SK-N-MC (cell line): ENCODE measurements at regions not wholly inside any gene's neighbourhood (a gene's known extent, or its start where the extent isn't known, plus 50 kb on each side); places are given as distances from the start of the nearest gene placed in this dataset.

Source experiments
- DNase-seq: peaks from one replicate; pipeline ENCODE4 v3.0.0-alpha.2; 2011; ENCODE audit warnings: low read depth, low spot score
- H3K27ac ChIP-seq: fragments of 200-600 bp; sonication (generic); 2 replicates; pipeline ENCODE4 v1.5.1; 2016; ENCODE audit warnings: mixed run types
- H3K36me3 ChIP-seq: fragments of 200-600 bp; sonication (generic); 2 replicates; pipeline ENCODE4 v1.6.1; 2017; ENCODE audit warnings: antibody characterized with exemption, low read length, mixed read lengths; ENCODE audit not compliant: insufficient read depth
- H3K4me3 ChIP-seq: fragments of 200-600 bp; sonication (generic); 2 replicates; pipeline ENCODE4 v1.5.1; 2016
- H3K9ac ChIP-seq: fragments of 200-600 bp; sonication (generic); 2 replicates; pipeline ENCODE4 v1.8.0; 2017; ENCODE audit warnings: mixed run types, mixed read lengths; ENCODE audit not compliant: insufficient read length
- H3K9me3 ChIP-seq: fragments of 200-600 bp; sonication (generic); 2 replicates; pipeline ENCODE4 v1.6.1; 2017; ENCODE audit warnings: low read depth, mild to moderate bottlenecking, antibody characterized with exemption, low read length, moderate library complexity, mixed read lengths
- EZH2 ChIP-seq: fragments of 200-600 bp; sonication (generic); IDR thresholded peaks from one replicate; pipeline ENCODE4 v1.6.1; 2017; ENCODE audit warnings: antibody characterized with exemption
- FOXP2 ChIP-seq: optimal IDR thresholded peaks from 2 replicates; pipeline ENCODE3; 2011; ENCODE audit warnings: mild to moderate bottlenecking, moderate library complexity; ENCODE audit not compliant: insufficient read depth; ENCODE audit errors: extremely low read length, control extremely low read depth
- POLR2AphosphoS5 ChIP-seq: IDR thresholded peaks from 2 replicates; pipeline ENCODE4 v1.6.1; 2012; ENCODE audit warnings: mild to moderate bottlenecking, low read depth, low read length, borderline replicate concordance

DNA sequence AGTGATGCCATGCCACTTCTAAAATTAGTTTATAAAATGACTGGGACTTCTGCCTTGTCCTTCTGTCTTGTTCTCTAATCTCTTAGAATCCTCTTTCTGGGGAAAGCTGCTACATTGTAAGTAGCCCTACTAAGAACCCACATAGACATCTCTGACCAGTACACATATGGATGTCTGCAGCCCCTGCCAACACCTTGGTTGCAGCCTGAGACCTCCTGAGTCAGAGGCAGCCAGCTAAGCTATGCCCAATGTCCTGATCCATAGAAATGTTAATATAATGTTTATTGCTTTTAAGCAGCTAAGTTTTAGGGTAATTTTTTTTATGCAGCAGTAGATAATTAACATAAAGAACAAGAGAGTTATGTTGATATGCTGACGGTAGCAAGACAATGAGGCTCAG is 1029.5 kb upstream of the INTU start:
- Histone ChIP-seq H3K9ac (peak overlapping the region; percentile 70), H3K9me3 (no peaks in the 10 kb centered on the region; the same call in 1 of the 2 replicates), H3K36me3 (peaks cover 9% of the 10 kb centered on the region), H3K27ac (peak overlapping the region; percentile 98), H3K4me3 (peak overlapping the region; percentile 56)
- TF ChIP-seq EZH2 (no peak), FOXP2 (no peak), POLR2AphosphoS5 (no peak)
- DNase-seq = no peak

DNA sequence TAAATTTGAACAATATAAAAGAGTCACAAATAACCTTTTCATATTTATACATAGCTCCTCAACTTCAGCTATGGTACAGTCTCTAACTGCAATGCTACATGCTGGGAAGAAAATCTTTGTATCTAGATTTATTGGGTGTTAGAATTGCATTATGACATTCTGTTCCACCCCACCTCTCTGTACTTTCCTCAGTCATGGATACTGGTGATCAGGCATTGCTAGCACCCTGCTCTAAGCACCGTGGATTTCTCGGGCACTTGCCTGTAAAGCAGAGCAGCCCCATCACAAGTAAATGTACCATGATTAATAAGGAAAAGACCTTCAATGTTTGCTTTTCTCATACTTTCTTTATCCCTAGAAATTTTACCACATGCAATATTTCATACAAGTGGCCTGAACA is 1028.9 kb upstream of the INTU start:
- H3K36me3 ChIP-seq = peaks cover 9% of the 10 kb centered on the region
- H3K9me3 ChIP-seq = no peaks in the 10 kb centered on the region; the same call in 1 of the 2 replicates
- peak overlapping the region; percentile 70 for H3K9ac ChIP-seq
- no peak for TF ChIP-seq EZH2
- TF ChIP-seq FOXP2 = no peak
- TF ChIP-seq POLR2AphosphoS5 = no peak
- DNase-seq = peak; percentile 59
- peak overlapping the region; percentile 56 for H3K4me3 ChIP-seq
- H3K27ac ChIP-seq = peak overlapping the region; percentile 98

DNA sequence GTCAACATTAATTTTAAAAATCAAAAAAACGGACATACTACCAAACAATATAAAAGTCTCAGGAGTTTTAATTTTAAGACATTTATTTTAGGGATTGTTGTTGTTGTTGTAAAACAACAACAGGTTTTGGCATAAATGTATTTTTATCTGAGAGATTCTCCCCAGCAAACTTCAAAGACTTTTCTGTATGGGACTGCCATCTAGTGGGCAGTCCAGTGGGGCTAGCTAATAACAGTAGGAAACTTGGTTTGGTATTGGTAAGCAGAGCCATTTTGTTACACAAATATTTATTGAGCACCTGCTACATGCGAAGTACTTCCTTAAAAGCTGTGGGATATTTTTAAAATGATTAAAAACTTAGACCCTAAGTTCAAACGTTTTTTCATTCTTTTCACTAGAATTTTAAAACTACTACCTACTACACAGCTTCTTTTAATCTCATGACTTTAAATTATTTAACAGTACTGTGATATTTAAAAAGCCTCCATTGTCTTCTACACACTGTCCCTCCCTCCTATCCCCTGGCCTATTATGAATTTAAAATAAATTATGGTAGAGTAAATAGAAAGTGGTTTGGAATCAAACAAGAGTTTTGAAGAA is 1028.4 kb upstream of the INTU start:
- DNase-seq = peak; percentile 63
- Histone ChIP-seq H3K36me3 (peaks cover 9% of the 10 kb centered on the region), H3K9me3 (no peaks in the 10 kb centered on the region; the same call in 1 of the 2 replicates), H3K27ac (peak overlapping the region; percentile 98), H3K9ac (peak overlapping the region; percentile 70), H3K4me3 (peak overlapping the region; percentile 56)
- TF ChIP-seq POLR2AphosphoS5 = no peak; the same call in 1 of the 2 replicates
- TF ChIP-seq FOXP2 = no peak
- no peak for TF ChIP-seq EZH2

DNA sequence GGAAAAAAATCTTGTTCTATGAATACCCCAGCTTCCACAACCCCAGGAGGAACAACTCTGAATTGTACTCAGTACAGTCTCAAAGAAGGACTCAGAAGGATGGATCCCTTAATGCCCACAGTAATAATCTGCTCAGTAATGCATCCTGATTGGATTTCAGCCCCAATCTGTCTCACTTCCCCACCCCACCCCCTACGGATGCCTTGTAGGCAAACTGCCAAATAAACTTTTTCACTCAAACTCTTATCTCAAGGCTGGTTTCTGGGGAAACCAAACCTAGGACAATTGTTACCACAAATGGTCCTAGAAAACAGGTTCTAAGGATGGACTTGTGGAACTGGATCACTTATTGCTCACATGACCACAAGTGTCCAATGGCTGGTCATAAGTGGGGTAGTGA is 1021.8 kb upstream of the INTU start:
- DNase-seq = no peak
- H3K9ac ChIP-seq = no peak overlapping the region
- no peak overlapping the region for H3K4me3 ChIP-seq
- H3K9me3 ChIP-seq = no peaks in the 10 kb centered on the region
- no peak overlapping the region for H3K27ac ChIP-seq
- H3K36me3 ChIP-seq = no peaks in the 10 kb centered on the region
- no peak for TF ChIP-seq EZH2
- no peak for TF ChIP-seq POLR2AphosphoS5
- no peak for TF ChIP-seq FOXP2

DNA sequence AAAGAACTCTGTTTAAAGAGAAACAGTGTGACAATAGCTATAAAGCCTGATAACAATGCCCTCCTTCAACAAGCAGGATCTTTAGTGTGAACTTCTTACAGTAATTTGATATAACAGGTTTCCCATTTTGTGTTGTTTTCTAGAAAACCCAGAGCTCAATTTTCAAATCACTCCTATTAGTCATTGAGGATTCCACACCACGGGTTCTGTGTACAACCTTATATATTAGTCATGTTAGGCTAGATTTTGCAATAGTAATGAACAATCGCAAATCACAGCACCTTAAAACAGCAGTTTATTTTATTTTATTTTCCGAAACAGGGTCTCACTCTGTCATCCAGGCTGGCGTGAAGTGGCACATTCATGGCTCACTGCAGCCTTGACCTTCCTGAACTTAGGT is 1020.9 kb upstream of the INTU start:
- TF ChIP-seq FOXP2 = no peak
- no peak for TF ChIP-seq EZH2
- no peak for TF ChIP-seq POLR2AphosphoS5
- no peak for DNase-seq
- H3K9me3 ChIP-seq = no peaks in the 10 kb centered on the region

DNA sequence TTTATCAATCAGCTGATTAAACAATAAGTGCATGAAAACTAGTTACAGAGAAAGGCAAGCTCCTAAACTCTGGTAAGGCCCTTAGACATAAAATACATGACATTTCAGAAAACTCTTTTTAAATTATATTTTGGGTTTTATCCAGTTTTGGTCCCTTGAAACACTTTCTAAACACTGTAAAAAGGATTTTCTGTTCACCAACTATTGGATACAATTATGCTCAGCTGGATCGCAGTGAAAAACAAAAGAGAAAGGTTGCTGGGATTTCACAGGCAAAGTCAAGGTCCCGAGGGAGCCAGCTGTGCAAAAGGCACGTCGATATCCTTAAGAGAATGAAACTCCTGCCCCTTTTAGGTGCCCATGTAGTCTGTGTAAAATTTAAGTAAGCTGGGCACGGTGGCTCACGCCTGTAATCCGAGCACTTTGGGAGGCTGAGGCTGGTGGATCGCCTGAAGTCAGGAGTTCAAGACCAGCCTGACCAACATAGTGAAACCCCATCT is 1018.4 kb upstream of the INTU start:
- Histone ChIP-seq H3K27ac (no peak overlapping the region), H3K4me3 (no peak overlapping the region), H3K9me3 (no peaks in the 10 kb centered on the region; the same call in 1 of the 2 replicates), H3K36me3 (peaks cover 9% of the 10 kb centered on the region; the same call in 1 of the 2 replicates), H3K9ac (no peak overlapping the region)
- no peak for TF ChIP-seq POLR2AphosphoS5
- no peak for TF ChIP-seq FOXP2
- no peak for TF ChIP-seq EZH2
- no peak for DNase-seq

More for the DNA sequence above, 1020.9 kb upstream of the INTU start:
- Histone ChIP-seq H3K4me3 (no peak overlapping the region), H3K9ac (no peak overlapping the region), H3K36me3 (no peaks in the 10 kb centered on the region), H3K27ac (no peak overlapping the region)

DNA sequence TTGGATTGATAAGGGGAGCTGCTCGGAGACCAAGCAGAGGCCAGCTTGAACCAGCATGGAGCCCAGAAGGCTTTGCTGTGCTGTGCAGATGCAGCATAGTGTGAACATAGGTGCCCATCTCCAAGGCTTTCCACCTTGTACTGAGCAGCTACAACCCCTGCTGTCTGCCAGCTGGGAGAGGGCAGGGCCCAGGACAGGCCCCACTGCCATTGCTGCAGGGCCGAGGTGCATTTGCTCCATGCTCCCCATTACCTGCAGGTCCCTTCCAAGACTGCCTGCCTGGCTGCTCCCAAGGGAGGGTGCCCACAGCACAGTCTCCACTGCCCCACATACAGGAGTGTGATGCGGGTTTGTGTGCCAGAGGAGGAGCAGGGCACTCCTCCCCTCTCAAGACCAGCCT is 1016.0 kb upstream of the INTU start:
- Histone ChIP-seq H3K36me3 (peaks cover 22% of the 10 kb centered on the region; the same call in 1 of the 2 replicates), H3K9ac (no peak overlapping the region), H3K9me3 (no peaks in the 10 kb centered on the region; the same call in 1 of the 2 replicates), H3K4me3 (no peak overlapping the region), H3K27ac (no peak overlapping the region)
- DNase-seq = no peak
- TF ChIP-seq POLR2AphosphoS5 (no peak), EZH2 (no peak), FOXP2 (no peak)

DNA sequence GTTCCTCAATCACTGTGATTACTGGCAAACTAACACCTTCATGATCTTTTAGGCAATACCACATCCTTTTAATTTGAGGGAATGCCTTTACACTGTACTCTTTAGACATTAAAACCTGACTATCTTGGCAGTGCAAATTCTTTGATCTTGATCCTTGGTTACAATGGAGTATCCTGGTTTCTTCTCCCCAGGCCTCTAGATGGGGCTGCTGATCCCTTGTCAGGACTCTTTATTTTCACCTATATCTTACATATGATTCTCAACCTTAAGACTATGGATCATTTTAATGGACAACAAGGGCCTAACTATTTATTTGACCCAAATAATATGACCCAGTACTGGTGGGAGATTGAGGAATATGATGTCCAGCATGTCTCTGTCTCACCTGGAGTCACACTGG is 1005.5 kb upstream of the INTU start:
- no peak for TF ChIP-seq EZH2
- no peak for TF ChIP-seq POLR2AphosphoS5
- TF ChIP-seq FOXP2 = no peak
- H3K27ac ChIP-seq = no peak overlapping the region
- DNase-seq = no peak
- no peaks in the 10 kb centered on the region for H3K9me3 ChIP-seq
- H3K9ac ChIP-seq = no peak overlapping the region
- no peak overlapping the region for H3K4me3 ChIP-seq
- H3K36me3 ChIP-seq = peaks cover 6% of the 10 kb centered on the region; the same call in 1 of the 2 replicates
